WTC11 (cell line): ENCODE measurements at regions not wholly inside any gene's neighbourhood (a gene's known extent, or its start where the extent isn't known, plus 50 kb on each side); places are given as distances from the start of the nearest gene placed in this dataset.

ENCODE experiments used
- ATAC-seq: fragments of 200-7000 bp; cut with Tn5 transposase; 2 replicates; pipeline ENCODE4 v1.10.0; 2021; ENCODE audit warnings: mild to moderate bottlenecking, moderate library complexity
- CTCF ChIA-PET: fragments of 300-600 bp; sonication (Branson Sonifier 250); formaldehyde crosslinking; loops from one replicate; lab custom pipeline; 2021; ENCODE audit warnings: antibody characterized with exemption; lab: Charles Lee
- POLR2A ChIA-PET: fragments of 350-600 bp; sonication (Branson Sonifier 250); formaldehyde crosslinking; loops from one replicate; lab custom pipeline; 2021; ENCODE audit warnings: antibody characterized with exemption; lab: Charles Lee
- DNase-seq: peaks from one replicate; pipeline ENCODE4 v3.0.0; 2021; ENCODE audit warnings: low spot score
- H3K27ac Mint-ChIP-seq: 2 replicates; pipeline ENCODE4 v1.8.0; 2021; ENCODE audit warnings: mixed read lengths
- H3K27me3 Mint-ChIP-seq: 2 replicates; pipeline ENCODE4 v1.8.0; 2021; ENCODE audit warnings: low read depth, mild to moderate bottlenecking, moderate library complexity, mixed read lengths
- H3K36me3 Mint-ChIP-seq: 2 replicates; pipeline ENCODE4 v1.8.0; 2021; ENCODE audit warnings: mixed read lengths
- H3K4me1 Mint-ChIP-seq: 2 replicates; pipeline ENCODE4 v1.8.0; 2022; ENCODE audit warnings: mixed read lengths
- H3K4me3 Mint-ChIP-seq: 2 replicates; pipeline ENCODE4 v1.8.0; 2021; ENCODE audit warnings: mild to moderate bottlenecking, moderate library complexity, mixed read lengths
- H3K9me3 Mint-ChIP-seq: 2 replicates; pipeline ENCODE4 v1.8.0; 2021; ENCODE audit warnings: mixed read lengths
- E2F4 ChIP-seq: sonication (generic); formaldehyde crosslinking; IDR thresholded peaks from 2 replicates; pipeline ENCODE4 v1.8.1; 2022; ENCODE audit warnings: low read depth, mild to moderate bottlenecking, moderate library complexity, missing genetic modification reagents, borderline replicate concordance
- EMX1 ChIP-seq: fragments of 250-450 bp; sonication (Bioruptor Pico); IDR thresholded peaks from 2 replicates; pipeline ENCODE4 v1.8.0; 2021; ENCODE audit warnings: mild to moderate bottlenecking
- ESRRA ChIP-seq: sonication (generic); formaldehyde crosslinking; IDR thresholded peaks from 2 replicates; pipeline ENCODE4 v1.8.1; 2022; ENCODE audit warnings: mild to moderate bottlenecking, missing genetic modification reagents, borderline replicate concordance
- GABPB1 ChIP-seq: sonication (generic); formaldehyde crosslinking; IDR thresholded peaks from 2 replicates; pipeline ENCODE4 v1.8.1; 2023; ENCODE audit warnings: mild to moderate bottlenecking, missing genetic modification reagents
- HMGA2 ChIP-seq: fragments of 250-450 bp; sonication (Bioruptor Pico); IDR thresholded peaks from 2 replicates; pipeline ENCODE4 v1.4.0; 2021; ENCODE audit warnings: mild to moderate bottlenecking, moderate library complexity
- MAX ChIP-seq: sonication (generic); formaldehyde crosslinking; IDR thresholded peaks from 2 replicates; pipeline ENCODE4 v1.8.0; 2022; ENCODE audit warnings: mild to moderate bottlenecking, missing genetic modification reagents
- MYBL2 ChIP-seq: sonication (generic); formaldehyde crosslinking; IDR thresholded peaks from 2 replicates; pipeline ENCODE4 v1.8.1; 2023; ENCODE audit warnings: mild to moderate bottlenecking, moderate library complexity, missing genetic modification reagents
- NFATC4 ChIP-seq: fragments of 250-450 bp; sonication (Bioruptor Pico); IDR thresholded peaks from 2 replicates; pipeline ENCODE4 v1.9.0; 2021; ENCODE audit warnings: mild to moderate bottlenecking
- NR1H2 ChIP-seq: sonication (generic); formaldehyde crosslinking; IDR thresholded peaks from 2 replicates; pipeline ENCODE4 v1.9.0; 2021; ENCODE audit warnings: mild to moderate bottlenecking, moderate library complexity, missing genetic modification reagents
- SMAD3 ChIP-seq: sonication (generic); formaldehyde crosslinking; IDR thresholded peaks from 2 replicates; pipeline ENCODE4 v1.8.0; 2022; ENCODE audit warnings: missing genetic modification reagents, mild to moderate bottlenecking, borderline replicate concordance
- STAT6 ChIP-seq: sonication (generic); formaldehyde crosslinking; conservative IDR thresholded peaks from 2 replicates; pipeline ENCODE4 v1.8.1; 2023; ENCODE audit warnings: mild to moderate bottlenecking, low read depth, missing genetic modification reagents, moderate library complexity
- USF2 ChIP-seq: sonication (generic); formaldehyde crosslinking; IDR thresholded peaks from 2 replicates; pipeline ENCODE4 v1.8.1; 2023; ENCODE audit warnings: mild to moderate bottlenecking, missing genetic modification reagents, moderate library complexity
- ZBTB43 ChIP-seq: sonication (generic); formaldehyde crosslinking; IDR thresholded peaks from 2 replicates; pipeline ENCODE4 v1.8.1; 2023; ENCODE audit warnings: mild to moderate bottlenecking, missing genetic modification reagents
- ZNF219 ChIP-seq: sonication (generic); formaldehyde crosslinking; IDR thresholded peaks from 2 replicates; pipeline ENCODE4 v1.8.0; 2023; ENCODE audit warnings: missing genetic modification reagents, mild to moderate bottlenecking, borderline replicate concordance
- ZNF396 ChIP-seq: fragments of 250-450 bp; sonication (Bioruptor Pico); IDR thresholded peaks from 2 replicates; pipeline ENCODE4 v1.8.0; 2021; ENCODE audit warnings: mild to moderate bottlenecking, moderate library complexity, borderline replicate concordance
- ZNF423 ChIP-seq: fragments of 250-450 bp; sonication (Bioruptor Pico); IDR thresholded peaks from 2 replicates; pipeline ENCODE4 v2.1.2; 2022; ENCODE audit warnings: mild to moderate bottlenecking, moderate library complexity
- ZNF425 ChIP-seq: fragments of 250-450 bp; sonication (Bioruptor Pico); conservative IDR thresholded peaks from 2 replicates; pipeline ENCODE4 v1.9.0; 2021; ENCODE audit warnings: mild to moderate bottlenecking
- TF ChIP-seq, protein P1 (sequence below): sonication (generic); formaldehyde crosslinking; IDR thresholded peaks from 2 replicates; pipeline ENCODE4 v1.8.0; 2022; ENCODE audit warnings: missing genetic modification reagents
- TF ChIP-seq, protein P2 (sequence below): sonication (generic); formaldehyde crosslinking; conservative IDR thresholded peaks from 2 replicates; pipeline ENCODE4 v1.8.1; 2022; ENCODE audit warnings: mild to moderate bottlenecking, missing genetic modification reagents

- no peaks in the 10 kb centered on the region for H3K27me3 Mint-ChIP-seq
- no peaks in the 10 kb centered on the region for H3K36me3 Mint-ChIP-seq
- CTCF ChIA-PET: no interaction called here
- H3K9me3 Mint-ChIP-seq: no peaks in the 10 kb centered on the region
- H3K4me1 Mint-ChIP-seq: peaks cover 6% of the 10 kb centered on the region
- H3K27ac Mint-ChIP-seq: no peak overlapping the region
- DNase-seq (no peak), ATAC-seq (no peak)
- POLR2A ChIA-PET: no interaction called here
- no peak overlapping the region for H3K4me3 Mint-ChIP-seq
- TF ChIP-seq ZNF219 (CRISPR knock-in tag) (no peak), EMX1 (CRISPR knock-in tag) (no peak), MYBL2 (CRISPR knock-in tag) (no peak), USF2 (CRISPR knock-in tag) (no peak), ZBTB43 (CRISPR knock-in tag) (no peak)
Observed at GRCh38 chr6:134447423-134447822, 129.5 kb upstream of the SGK1 start.

GRCh38 chr6:134446896-134447295 lies 129.0 kb upstream of the SGK1 start:
- CTCF ChIA-PET: no interaction called here
- no peak for ATAC-seq
- no peaks in the 10 kb centered on the region for H3K36me3 Mint-ChIP-seq
- H3K27ac Mint-ChIP-seq: no peak overlapping the region
- H3K9me3 Mint-ChIP-seq: no peaks in the 10 kb centered on the region
- H3K4me3 Mint-ChIP-seq: no peak overlapping the region
- no peak for DNase-seq
- no peaks in the 10 kb centered on the region for H3K27me3 Mint-ChIP-seq
- H3K4me1 Mint-ChIP-seq: peaks cover 4% of the 10 kb centered on the region
- POLR2A ChIA-PET: no interaction called here
- TF ChIP-seq E2F4: no peak
- TF ChIP-seq STAT6 (CRISPR knock-in tag): no peak
- no peak for TF ChIP-seq ZNF425 (CRISPR knock-in tag)
- no peak for TF ChIP-seq NFATC4 (CRISPR knock-in tag)
- TF ChIP-seq ESRRA (CRISPR knock-in tag): no peak
- TF ChIP-seq MAX (CRISPR knock-in tag): no peak
- TF ChIP-seq GABPB1 (CRISPR knock-in tag): no peak
- no peak for TF ChIP-seq SMAD3 (CRISPR knock-in tag)

GRCh38 chr6:134446218-134446848 lies 128.4 kb upstream of the SGK1 start:
- POLR2A ChIA-PET: no interaction called here
- TF ChIP-seq ZNF396 (CRISPR knock-in tag) (no peak), HMGA2 (CRISPR knock-in tag) (no peak), NR1H2 (CRISPR knock-in tag) (no peak), ZNF423 (CRISPR knock-in tag) (no peak), ZNF219 (CRISPR knock-in tag) (no peak)
- TF ChIP-seq, protein P1, sequence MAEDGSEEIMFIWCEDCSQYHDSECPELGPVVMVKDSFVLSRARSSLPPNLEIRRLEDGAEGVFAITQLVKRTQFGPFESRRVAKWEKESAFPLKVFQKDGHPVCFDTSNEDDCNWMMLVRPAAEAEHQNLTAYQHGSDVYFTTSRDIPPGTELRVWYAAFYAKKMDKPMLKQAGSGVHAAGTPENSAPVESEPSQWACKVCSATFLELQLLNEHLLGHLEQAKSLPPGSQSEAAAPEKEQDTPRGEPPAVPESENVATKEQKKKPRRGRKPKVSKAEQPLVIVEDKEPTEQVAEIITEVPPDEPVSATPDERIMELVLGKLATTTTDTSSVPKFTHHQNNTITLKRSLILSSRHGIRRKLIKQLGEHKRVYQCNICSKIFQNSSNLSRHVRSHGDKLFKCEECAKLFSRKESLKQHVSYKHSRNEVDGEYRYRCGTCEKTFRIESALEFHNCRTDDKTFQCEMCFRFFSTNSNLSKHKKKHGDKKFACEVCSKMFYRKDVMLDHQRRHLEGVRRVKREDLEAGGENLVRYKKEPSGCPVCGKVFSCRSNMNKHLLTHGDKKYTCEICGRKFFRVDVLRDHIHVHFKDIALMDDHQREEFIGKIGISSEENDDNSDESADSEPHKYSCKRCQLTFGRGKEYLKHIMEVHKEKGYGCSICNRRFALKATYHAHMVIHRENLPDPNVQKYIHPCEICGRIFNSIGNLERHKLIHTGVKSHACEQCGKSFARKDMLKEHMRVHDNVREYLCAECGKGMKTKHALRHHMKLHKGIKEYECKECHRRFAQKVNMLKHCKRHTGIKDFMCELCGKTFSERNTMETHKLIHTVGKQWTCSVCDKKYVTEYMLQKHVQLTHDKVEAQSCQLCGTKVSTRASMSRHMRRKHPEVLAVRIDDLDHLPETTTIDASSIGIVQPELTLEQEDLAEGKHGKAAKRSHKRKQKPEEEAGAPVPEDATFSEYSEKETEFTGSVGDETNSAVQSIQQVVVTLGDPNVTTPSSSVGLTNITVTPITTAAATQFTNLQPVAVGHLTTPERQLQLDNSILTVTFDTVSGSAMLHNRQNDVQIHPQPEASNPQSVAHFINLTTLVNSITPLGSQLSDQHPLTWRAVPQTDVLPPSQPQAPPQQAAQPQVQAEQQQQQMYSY (CRISPR knock-in tag): no peak
- TF ChIP-seq, protein P2, sequence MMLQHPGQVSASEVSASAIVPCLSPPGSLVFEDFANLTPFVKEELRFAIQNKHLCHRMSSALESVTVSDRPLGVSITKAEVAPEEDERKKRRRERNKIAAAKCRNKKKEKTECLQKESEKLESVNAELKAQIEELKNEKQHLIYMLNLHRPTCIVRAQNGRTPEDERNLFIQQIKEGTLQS: no peak

More at GRCh38 chr6:134446218-134446848, 128.4 kb upstream of the SGK1 start:
- Mint-ChIP-seq H3K27ac (no peak overlapping the region), H3K4me3 (no peak overlapping the region), H3K27me3 (no peaks in the 10 kb centered on the region), H3K9me3 (no peaks in the 10 kb centered on the region), H3K4me1 (no peaks in the 10 kb centered on the region), H3K36me3 (no peaks in the 10 kb centered on the region)
- DNase-seq (no peak), ATAC-seq (no peak)
- CTCF ChIA-PET: no interaction called here
